Fibroblast of skin of scalp (primary cell): ENCODE measurements at regions not wholly inside any gene's neighbourhood (a gene's known extent, or its start where the extent isn't known, plus 50 kb on each side); places are given as distances from the start of the nearest gene placed in this dataset.

Source experiments
- DNase-seq: peaks from one replicate; pipeline ENCODE4 v3.0.0-alpha.2; 2013

- DNase-seq = peak; percentile 11
These were observed 1160.6 kb downstream of the PCDH9 start for GRCh38 chr13:66069570-66069969.

GRCh38 chr13:66068683-66069082 is 1161.5 kb downstream of the PCDH9 start:
- no peak for DNase-seq

GRCh38 chr13:66048888-66049287 is 1181.2 kb downstream of the PCDH9 start:
- no peak for DNase-seq

GRCh38 chr13:66040506-66040905 is 1189.6 kb downstream of the PCDH9 start:
- DNase-seq = peak; percentile 33

- DNase-seq = no peak
These were observed 1193.0 kb downstream of the PCDH9 start for GRCh38 chr13:66037096-66037495.

GRCh38 chr13:66036636-66037035 is 1193.5 kb downstream of the PCDH9 start:
- DNase-seq = no peak

- DNase-seq = no peak
These were observed 1194.0 kb downstream of the PCDH9 start for GRCh38 chr13:66036024-66036614.

GRCh38 chr13:66033924-66034323 is 1196.2 kb downstream of the PCDH9 start:
- no peak for DNase-seq

GRCh38 chr13:66021846-66022245 is 1208.3 kb downstream of the PCDH9 start:
- no peak for DNase-seq

- peak; percentile 13 for DNase-seq
These were observed 1215.4 kb downstream of the PCDH9 start for GRCh38 chr13:66014771-66015170.

GRCh38 chr13:66009241-66009640 is 1220.9 kb downstream of the PCDH9 start:
- no peak for DNase-seq

- no peak for DNase-seq
These were observed 1226.6 kb downstream of the PCDH9 start for GRCh38 chr13:66003558-66003957.

- no peak for DNase-seq
These were observed 1229.0 kb downstream of the PCDH9 start for GRCh38 chr13:66001140-66001539.

- no peak for DNase-seq
These were observed 1230.7 kb downstream of the PCDH9 start for GRCh38 chr13:65999411-65999810.

- no peak for DNase-seq
These were observed 1239.5 kb downstream of the PCDH9 start for GRCh38 chr13:65990684-65991083.

- DNase-seq = no peak
These were observed 1244.5 kb downstream of the PCDH9 start for GRCh38 chr13:65985612-65986011.

- no peak for DNase-seq
These were observed 1252.6 kb downstream of the PCDH9 start for GRCh38 chr13:65977525-65977924.

- DNase-seq = peak; percentile 1
These were observed 1258.6 kb downstream of the PCDH9 start for GRCh38 chr13:65971541-65971940.

GRCh38 chr13:65966991-65967451 is 1263.1 kb downstream of the PCDH9 start:
- peak; percentile 47 for DNase-seq

GRCh38 chr13:65965501-65965900 is 1264.6 kb downstream of the PCDH9 start:
- no peak for DNase-seq

GRCh38 chr13:65964672-65965071 is 1265.5 kb downstream of the PCDH9 start:
- no peak for DNase-seq

GRCh38 chr13:65959305-65959704 is 1270.8 kb downstream of the PCDH9 start:
- no peak for DNase-seq

- DNase-seq = no peak
These were observed 1283.7 kb downstream of the PCDH9 start for GRCh38 chr13:65946387-65946786.

- no peak for DNase-seq
These were observed 1286.4 kb downstream of the PCDH9 start for GRCh38 chr13:65943708-65944107.

GRCh38 chr13:65943024-65943423 is 1287.1 kb downstream of the PCDH9 start:
- DNase-seq = no peak
